H1 (cell line): ENCODE measurements at regions not wholly inside any gene's neighbourhood (a gene's known extent, or its start where the extent isn't known, plus 50 kb on each side); places are given as distances from the start of the nearest gene placed in this dataset.

Experiments used
- CTCF ChIA-PET: fragments of 300-600 bp; sonication (Branson Sonifier 250); formaldehyde crosslinking; loops from one replicate; lab custom pipeline; 2021; ENCODE audit not compliant: partially characterized antibody; lab: Charles Lee
- POLR2A ChIA-PET: fragments of 300-600 bp; sonication (Branson Sonifier 250); formaldehyde crosslinking; loops from one replicate; lab custom pipeline; 2021; ENCODE audit warnings: inconsistent platforms; ENCODE audit not compliant: partially characterized antibody; lab: Charles Lee
- DNase-seq, 2 experiments: peaks; one replicate each; pipeline versions ENCODE4 v3.0.0 to v3.0.0-alpha.2; 2010 to 2022; ENCODE audit warnings: low spot score in 2 of 2, low read depth in 1 of 2, mixed read lengths in 1 of 2
- FAIRE-seq: peaks from 2 replicates; lab custom pipeline; 2011; peaks lifted over from hg19 to GRCh38; lab: Jason Lieb, UNC
- H2AFZ ChIP-seq: 2 replicates; pipeline ENCODE4 v1.8.1; 2012; ENCODE audit warnings: low read length, inconsistent platforms
- H2AK5ac ChIP-seq: 2 replicates; pipeline ENCODE4 v1.6.1; 2013; ENCODE audit warnings: low read depth, low read length
- H2BK120ac ChIP-seq: replicated peaks from 2 replicates; pipeline ENCODE3; 2013; ENCODE audit warnings: low read depth, low read length, inconsistent platforms
- H2BK12ac ChIP-seq: 2 replicates; pipeline ENCODE4 v1.6.1; 2013; ENCODE audit warnings: low read depth, low read length
- H2BK15ac ChIP-seq: 2 replicates; pipeline ENCODE4 v1.6.1; 2013; ENCODE audit warnings: low read length
- H2BK20ac ChIP-seq: 2 replicates; pipeline ENCODE4 v1.6.1; 2013; ENCODE audit warnings: low read length
- H2BK5ac ChIP-seq: 2 replicates; pipeline ENCODE4 v1.6.1; 2013; ENCODE audit warnings: low read depth, low read length
- H3K14ac ChIP-seq: 2 replicates; pipeline ENCODE4 v1.6.1; 2013; ENCODE audit warnings: inconsistent platforms; ENCODE audit not compliant: insufficient read length
- H3K18ac ChIP-seq: 2 replicates; pipeline ENCODE4 v1.6.1; 2013; ENCODE audit warnings: low read length; ENCODE audit errors: extremely low read depth
- H3K23ac ChIP-seq: 2 replicates; pipeline ENCODE4 v1.6.1; 2013; ENCODE audit warnings: inconsistent platforms; ENCODE audit not compliant: insufficient read length
- H3K23me2 ChIP-seq: 2 replicates; pipeline ENCODE4 v1.6.1; 2013; ENCODE audit warnings: low read depth, low read length
- H3K27ac ChIP-seq: 2 replicates; pipeline ENCODE4 v1.6.1; 2011; ENCODE audit warnings: low read depth, low read length, inconsistent platforms
- H3K27me3 ChIP-seq, 4 experiments: replicated peaks in 1 of 4; 1 replicate in 1 of 4; 2 replicates in 3 of 4; pipeline versions ENCODE4 v1.6.1 to v1.8.1; 2011 to 2013; ENCODE audit warnings: low read length in 3 of 4, mild to moderate bottlenecking in 3 of 4, inconsistent platforms in 2 of 4, mixed read lengths in 2 of 4, moderate library complexity in 1 of 4; ENCODE audit not compliant: control insufficient read depth in 3 of 4, insufficient read depth in 3 of 4; ENCODE audit errors: extremely low read depth in 1 of 4
- H3K36me3 ChIP-seq, 4 experiments: 2 replicates each; pipeline versions ENCODE4 v1.6.1 to v1.8.1; 2011 to 2013; ENCODE audit warnings: mild to moderate bottlenecking in 4 of 4, low read length in 3 of 4, moderate library complexity in 2 of 4, control low read depth in 1 of 4, inconsistent platforms in 1 of 4; ENCODE audit not compliant: insufficient read depth in 4 of 4, control insufficient read depth in 2 of 4
- H3K4ac ChIP-seq: replicated peaks from 2 replicates; pipeline ENCODE3; 2013; ENCODE audit warnings: low read length, low read depth, mixed read lengths, inconsistent platforms; ENCODE audit not compliant: insufficient read length
- H3K4me1 ChIP-seq, 4 experiments: replicated peaks in 1 of 4; 1 replicate in 1 of 4; 2 replicates in 3 of 4; pipeline versions ENCODE4 v1.6.1 to v1.8.1; 2011 to 2013; ENCODE audit warnings: low read length in 3 of 4, inconsistent platforms in 2 of 4, mixed read lengths in 1 of 4; ENCODE audit not compliant: insufficient read depth in 4 of 4, control insufficient read depth in 3 of 4
- H3K4me2 ChIP-seq, 2 experiments: 2 replicates each; pipeline versions ENCODE4 v1.6.1 to v1.8.1; 2011 to 2013; ENCODE audit warnings: low read depth in 2 of 2, low read length in 2 of 2, control low read depth in 1 of 2, inconsistent platforms in 1 of 2, mild to moderate bottlenecking in 1 of 2; ENCODE audit not compliant: insufficient read depth in 1 of 2
- H3K4me3 ChIP-seq, 4 experiments: fragments of 200-600, 300-600 bp in 1 of 4; sonication (generic), shearing (Covaris generic), sonication (Bioruptor Twin) in 1 of 4; 2 replicates each; pipeline versions ENCODE4 v1.5.1 to v1.8.1; 2011 to 2016; ENCODE audit warnings: low read length in 4 of 4, low read depth in 3 of 4, control low read depth in 2 of 4, inconsistent platforms in 2 of 4, mild to moderate bottlenecking in 2 of 4, mixed read lengths in 1 of 4, moderate library complexity in 1 of 4; ENCODE audit not compliant: insufficient read depth in 2 of 4; ENCODE audit errors: extremely low read depth in 1 of 4
- H3K56ac ChIP-seq: replicated peaks from 2 replicates; pipeline ENCODE3; 2013; ENCODE audit warnings: low read depth, mild to moderate bottlenecking, mixed read lengths, low read length, inconsistent platforms; ENCODE audit not compliant: insufficient read length
- H3K79me1 ChIP-seq: 2 replicates; pipeline ENCODE4 v1.6.1; 2013; ENCODE audit warnings: low read depth, low read length, control low read depth
- H3K79me2 ChIP-seq, 2 experiments: 2 replicates each; pipeline versions ENCODE4 v1.6.1 to v1.8.1; 2012 to 2013; ENCODE audit warnings: low read length in 2 of 2, mild to moderate bottlenecking in 2 of 2, inconsistent platforms in 1 of 2; ENCODE audit not compliant: insufficient read depth in 2 of 2, control insufficient read depth in 1 of 2
- H3K9ac ChIP-seq, 4 experiments: replicated peaks in 1 of 4; 1 replicate in 1 of 4; 2 replicates in 3 of 4; pipeline versions ENCODE4 v1.6.1 to v1.8.1; 2011 to 2013; ENCODE audit warnings: low read depth in 3 of 4, low read length in 3 of 4, control low read depth in 2 of 4, mild to moderate bottlenecking in 2 of 4, moderate library complexity in 2 of 4, inconsistent platforms in 1 of 4; ENCODE audit errors: extremely low read depth in 1 of 4
- H3K9me3 ChIP-seq, 2 experiments: 2 replicates each; pipeline versions ENCODE4 v1.6.1 to v1.8.1; 2012 to 2013; ENCODE audit warnings: mild to moderate bottlenecking in 2 of 2, moderate library complexity in 2 of 2, control low read depth in 1 of 2, inconsistent platforms in 1 of 2, low read depth in 1 of 2, low read length in 1 of 2, mixed read lengths in 1 of 2; ENCODE audit not compliant: insufficient read depth in 2 of 2
- H4K20me1 ChIP-seq, 2 experiments: replicated peaks in 1 of 2; 2 replicates each; pipeline versions ENCODE3 to v1.8.1; 2011 to 2013; ENCODE audit warnings: inconsistent platforms in 2 of 2, low read length in 2 of 2, mild to moderate bottlenecking in 1 of 2; ENCODE audit not compliant: insufficient read depth in 2 of 2, control insufficient read depth in 1 of 2
- H4K5ac ChIP-seq: 2 replicates; pipeline ENCODE4 v1.6.1; 2013; ENCODE audit warnings: low read length, low read depth, mixed read lengths, inconsistent platforms; ENCODE audit not compliant: insufficient read length
- H4K8ac ChIP-seq: 2 replicates; pipeline ENCODE4 v1.8.0; 2013; ENCODE audit warnings: mild to moderate bottlenecking, moderate library complexity, low read length, inconsistent platforms; ENCODE audit not compliant: insufficient read depth; ENCODE audit errors: extremely low read depth
- H4K91ac ChIP-seq: replicated peaks from 2 replicates; pipeline ENCODE3; 2013; ENCODE audit warnings: low read length, mixed read lengths, inconsistent platforms; ENCODE audit not compliant: insufficient read length
- BRCA1 ChIP-seq: IDR thresholded peaks from 2 replicates; pipeline ENCODE4 v1.6.1; 2012; ENCODE audit warnings: low read depth, low read length, improper control_type of control experiment
- CEBPB ChIP-seq: IDR thresholded peaks from 2 replicates; pipeline ENCODE4 v1.6.1; 2012; ENCODE audit warnings: low read depth, low read length
- CTCF ChIP-seq, 3 experiments: IDR thresholded peaks; 1 replicate in 2 of 3; 2 replicates in 1 of 3; pipeline versions ENCODE4 v1.5.1 to v1.6.1; 2011; ENCODE audit warnings: low read length in 3 of 3, mild to moderate bottlenecking in 3 of 3, inconsistent platforms in 2 of 3, low read depth in 1 of 3, moderate library complexity in 1 of 3; ENCODE audit not compliant: insufficient read depth in 1 of 3; ENCODE audit errors: control extremely low read depth in 1 of 3
- E2F6 ChIP-seq: IDR thresholded peaks from 2 replicates; pipeline ENCODE4 v1.6.1; 2012; ENCODE audit warnings: inconsistent platforms
- EP300 ChIP-seq, 2 experiments: IDR thresholded peaks; 1 replicate in 1 of 2; 2 replicates in 1 of 2; pipeline ENCODE4 v1.6.1; 2011 to 2012; ENCODE audit warnings: low read depth in 2 of 2, low read length in 2 of 2, mild to moderate bottlenecking in 2 of 2, borderline replicate concordance in 1 of 2, inconsistent platforms in 1 of 2, moderate library complexity in 1 of 2
- HDAC6 ChIP-seq: IDR thresholded peaks from one replicate; pipeline ENCODE4 v1.7.1; 2012; ENCODE audit warnings: low read depth, mild to moderate bottlenecking, inconsistent platforms, low read length, moderate library complexity
- RNF2 ChIP-seq: fragments of 200-900, 300-1000 bp; sonication (generic); IDR thresholded peaks from 2 replicates; pipeline ENCODE4 v1.7.1; 2016; ENCODE audit warnings: borderline replicate concordance, low read depth, mild to moderate bottlenecking, antibody characterized with exemption, low read length; ENCODE audit not compliant: poor library complexity, severe bottlenecking; ENCODE audit errors: missing control alignments
- WGBS, 2 experiments: shearing (Covaris generic) in 1 of 2; methylation state at CpG; one replicate each; pipeline versions ENCODE4 v1.1.6 to v1.1.7; 2013 to 2015; ENCODE audit warnings: low lambda C conversion rate in 2 of 2, mixed read lengths in 2 of 2, inconsistent platforms in 1 of 2, low coverage in 1 of 2, missing lambda C conversion rate in 1 of 2; ENCODE audit not compliant: insufficient replicate concordance in 2 of 2, insufficient coverage in 1 of 2, insufficient read length in 1 of 2; ENCODE audit errors: extremely low coverage in 1 of 2, missing lambda C conversion rate in 1 of 2; 5-methylcytosine and 5-hydroxymethylcytosine counted together

GRCh38 chr4:128525387-128525786 is 237.8 kb upstream of the PGRMC2 start:
- no peak overlapping the region for H3K4me3 ChIP-seq
- H3K36me3 ChIP-seq: no peaks in the 10 kb centered on the region
- 0 out of 2 replicates have a peak overlapping the region, but pooled peaks have one; percentile 4 for H3K27ac ChIP-seq
- TF ChIP-seq CTCF (IDR thresholded peaks at IDR 0.05; ENCODE audit: control extremely low read depth in 1 of 3, insufficient read depth in 1 of 3, low read depth in 1 of 3, low read length in 3 of 3) (no peak), EP300 (IDR thresholded peaks at IDR 0.05; ENCODE audit: borderline replicate concordance in 1 of 2, low read depth in 2 of 2, low read length in 2 of 2) (no peak), HDAC6 (no peak), E2F6 (no peak), BRCA1 (no peak), RNF2 (no peak), CEBPB (no peak)
- no peak overlapping the region for H3K4me2 ChIP-seq
- H2BK12ac ChIP-seq: no peak overlapping the region; the same call in 1 of the 2 replicates
- no peak for FAIRE-seq
- no peaks in the 10 kb centered on the region for H3K9me3 ChIP-seq
- no peak overlapping the region for H3K18ac ChIP-seq
- no peak overlapping the region for H3K56ac ChIP-seq
- ChIA-PET POLR2A (no interaction called here), CTCF (interaction anchor here (0.7 to 1.9 kb wide), 2 partner anchors 23 to 72 kb away, joined by 4 to 6 read pairs; no protein-coding TSS in a partner anchor)
- DNase-seq: no peak
- H3K23me2 ChIP-seq: no peaks in the 10 kb centered on the region
- H4K8ac ChIP-seq: no peak overlapping the region
- no peak overlapping the region for H4K91ac ChIP-seq
- no peak overlapping the region for H3K9ac ChIP-seq
- H3K4me1 ChIP-seq: peaks cover 0 to 11% (median 7%) of the 10 kb centered on the region in 4 experiments; a peak in 3 of 7 replicates
- H2AFZ ChIP-seq: no peak overlapping the region; the same call in 1 of the 2 replicates
- no peaks in the 10 kb centered on the region for H3K79me2 ChIP-seq
- H2BK5ac ChIP-seq: no peak overlapping the region
- H3K14ac ChIP-seq: no peak overlapping the region
- H3K27me3 ChIP-seq: no peaks in the 10 kb centered on the region
- H2BK120ac ChIP-seq: peak overlapping the region; percentile 9
- H3K4ac ChIP-seq: no peak overlapping the region
- H2BK20ac ChIP-seq: no peak overlapping the region
- 73% methylated on average over 5 of the region's 5 CpGs; no CpG with 5 or more reads in 1 of the 2 experiments for WGBS, 2 experiments
- H2AK5ac ChIP-seq: no peak overlapping the region
- H3K23ac ChIP-seq: no peak overlapping the region
- H3K79me1 ChIP-seq: no peaks in the 10 kb centered on the region
- H2BK15ac ChIP-seq: no peak overlapping the region
- no peak overlapping the region for H4K5ac ChIP-seq
- no peaks in the 10 kb centered on the region for H4K20me1 ChIP-seq
